GM19025 (cell line): ENCODE measurements at regions not wholly inside any gene's neighbourhood (a gene's known extent, or its start where the extent isn't known, plus 50 kb on each side); places are given as distances from the start of the nearest gene placed in this dataset.

Source experiments
- ATAC-seq: cut with Tn5 transposase; IDR thresholded peaks from one replicate; pipeline ENCODE4 v1.9.1; 2021; ENCODE audit warnings: mild to moderate bottlenecking, low read depth, moderate library complexity; ENCODE audit not compliant: unreplicated experiment

- ATAC-seq: no peak
Measured at GRCh38 chr2:215671691-215672090, 235.8 kb upstream of the FN1 start.

- ATAC-seq: no peak
Measured at GRCh38 chr2:215671244-215671643, 235.4 kb upstream of the FN1 start.

GRCh38 chr2:215670396-215670795 is 234.5 kb upstream of the FN1 start:
- no peak for ATAC-seq

- ATAC-seq: no peak
Measured at GRCh38 chr2:215668378-215668775, 232.5 kb upstream of the FN1 start.

- ATAC-seq: no peak
Measured at GRCh38 chr2:215667585-215668377, 231.9 kb upstream of the FN1 start.

- ATAC-seq: peak; percentile 81
Measured at GRCh38 chr2:215664847-215665525, 229.1 kb upstream of the FN1 start.

GRCh38 chr2:215662715-215663114 is 226.8 kb upstream of the FN1 start:
- no peak for ATAC-seq

- ATAC-seq: no peak
Measured at GRCh38 chr2:215660687-215661086, 224.8 kb upstream of the FN1 start.

GRCh38 chr2:215659650-215660049 is 223.8 kb upstream of the FN1 start:
- ATAC-seq: no peak

GRCh38 chr2:215658635-215659305 is 222.9 kb upstream of the FN1 start:
- no peak for ATAC-seq

GRCh38 chr2:215657844-215658243 is 222.0 kb upstream of the FN1 start:
- ATAC-seq: no peak

GRCh38 chr2:215654148-215654819 is 218.4 kb upstream of the FN1 start:
- no peak for ATAC-seq

- no peak for ATAC-seq
Measured at GRCh38 chr2:215653344-215654030, 217.6 kb upstream of the FN1 start.

GRCh38 chr2:215652388-215652787 is 216.5 kb upstream of the FN1 start:
- no peak for ATAC-seq

GRCh38 chr2:215651412-215651811 is 215.5 kb upstream of the FN1 start:
- ATAC-seq: no peak

GRCh38 chr2:215644233-215644897 is 208.5 kb upstream of the FN1 start:
- ATAC-seq: no peak

GRCh38 chr2:215638687-215639086 is 202.8 kb upstream of the FN1 start:
- ATAC-seq: no peak

- ATAC-seq: no peak
Measured at GRCh38 chr2:215637651-215638050, 201.8 kb upstream of the FN1 start.

- no peak for ATAC-seq
Measured at GRCh38 chr2:215636816-215637215, 200.9 kb upstream of the FN1 start.

- no peak for ATAC-seq
Measured at GRCh38 chr2:215635788-215636139, 199.9 kb upstream of the FN1 start.
